HEK293 (cell line): ENCODE measurements at regions not wholly inside any gene's neighbourhood (a gene's known extent, or its start where the extent isn't known, plus 50 kb on each side); places are given as distances from the start of the nearest gene placed in this dataset.

Source experiments
- CTCF ChIA-PET: fragments of 350-600 bp; formaldehyde crosslinking; extraction: SDS; loops from one replicate; lab custom pipeline; 2021; ENCODE audit warnings: antibody characterized with exemption; lab: Yijun Ruan, JAX
- POLR2A ChIA-PET: fragments of 300-600 bp; formaldehyde crosslinking; extraction: SDS; loops from one replicate; lab custom pipeline; 2020; ENCODE audit warnings: antibody characterized with exemption, inconsistent platforms; lab: Yijun Ruan, JAX
- H3K27ac ChIP-seq: fragments of 200-500 bp; sonication (Bioruptor generic); 2 replicates; pipeline ENCODE4 v1.5.1; 2014; ENCODE audit warnings: low read depth, low read length, control low read depth, inconsistent platforms; ENCODE audit errors: extremely low read depth
- H3K36me3 ChIP-seq, 2 experiments: fragments of 200-500 bp in 1 of 2; sonication (Bioruptor generic) in 1 of 2; 1 replicate in 1 of 2; 2 replicates in 1 of 2; pipeline ENCODE4 v1.5.1; 2014 to 2017; ENCODE audit warnings: inconsistent platforms in 2 of 2, low read length in 2 of 2; ENCODE audit not compliant: control insufficient read depth in 2 of 2, insufficient read depth in 1 of 2
- H3K4me1 ChIP-seq: fragments of 200-500 bp; sonication (Bioruptor generic); 2 replicates; pipeline ENCODE4 v1.5.1; 2014; ENCODE audit warnings: mild to moderate bottlenecking, low read length, inconsistent platforms; ENCODE audit not compliant: control insufficient read depth, insufficient read depth
- H3K4me3 ChIP-seq: 2 replicates; pipeline ENCODE4 v1.5.1; 2011; ENCODE audit warnings: low read depth, mild to moderate bottlenecking, control low read depth, low read length, moderate library complexity
- H3K9me3 ChIP-seq: fragments of 200-500 bp; sonication (Bioruptor generic); 2 replicates; pipeline ENCODE4 v1.5.1; 2014; ENCODE audit warnings: low read depth, low read length, inconsistent platforms; ENCODE audit not compliant: control insufficient read depth, insufficient read depth
- FEZF1 ChIP-seq: fragments of 450-650 bp; formaldehyde crosslinking; IDR thresholded peaks from 2 replicates; pipeline ENCODE4 v1.5.1; 2016; ENCODE audit warnings: missing biosample characterization, missing genetic modification characterization
- GLI4 ChIP-seq: fragments of 450-650 bp; formaldehyde crosslinking; IDR thresholded peaks from 2 replicates; pipeline ENCODE4 v1.5.1; 2016; ENCODE audit warnings: missing biosample characterization, missing genetic modification characterization
- OVOL3 ChIP-seq: fragments of 450-650 bp; formaldehyde crosslinking; IDR thresholded peaks from 2 replicates; pipeline ENCODE4 v1.5.1; 2016; ENCODE audit warnings: missing biosample characterization, missing genetic modification characterization
- WT1 ChIP-seq: fragments of 450-650 bp; formaldehyde crosslinking; IDR thresholded peaks from 2 replicates; pipeline ENCODE4 v1.5.1; 2016; ENCODE audit warnings: missing biosample characterization, missing genetic modification characterization
- ZNF223 ChIP-seq: fragments of 450-650 bp; formaldehyde crosslinking; IDR thresholded peaks from 2 replicates; pipeline ENCODE4 v1.5.1; 2016; ENCODE audit warnings: missing biosample characterization, missing genetic modification characterization
- ZNF311 ChIP-seq: fragments of 450-650 bp; formaldehyde crosslinking; IDR thresholded peaks from 2 replicates; pipeline ENCODE4 v1.5.1; 2017; ENCODE audit warnings: missing biosample characterization, missing genetic modification characterization, borderline replicate concordance
- ZNF354C ChIP-seq: fragments of 450-650 bp; formaldehyde crosslinking; IDR thresholded peaks from 2 replicates; pipeline ENCODE4 v1.5.1; 2016; ENCODE audit warnings: missing biosample characterization, missing genetic modification characterization, low read depth, borderline replicate concordance
- ZNF37A ChIP-seq: fragments of 450-650 bp; IDR thresholded peaks from 2 replicates; pipeline ENCODE4 v1.5.1; 2018; ENCODE audit warnings: missing biosample characterization, missing genetic modification characterization
- ZNF530 ChIP-seq: fragments of 450-650 bp; formaldehyde crosslinking; IDR thresholded peaks from 2 replicates; pipeline ENCODE4 v1.5.1; 2016; ENCODE audit warnings: low read depth, missing biosample characterization, missing genetic modification characterization
- ZNF623 ChIP-seq: fragments of 450-650 bp; formaldehyde crosslinking; IDR thresholded peaks from 2 replicates; pipeline ENCODE4 v1.5.1; 2016; ENCODE audit warnings: missing biosample characterization, missing genetic modification characterization
- ZNF707 ChIP-seq: fragments of 450-650 bp; formaldehyde crosslinking; IDR thresholded peaks from 2 replicates; pipeline ENCODE4 v1.5.1; 2016; ENCODE audit warnings: missing biosample characterization, missing genetic modification characterization
- ZNF777 ChIP-seq: fragments of 450-650 bp; formaldehyde crosslinking; IDR thresholded peaks from 2 replicates; pipeline ENCODE4 v1.5.1; 2017; ENCODE audit warnings: missing biosample characterization, missing genetic modification characterization, borderline replicate concordance
- ZNF791 ChIP-seq: fragments of 450-650 bp; formaldehyde crosslinking; IDR thresholded peaks from 2 replicates; pipeline ENCODE4 v1.5.1; 2016; ENCODE audit warnings: missing biosample characterization, missing genetic modification characterization
- TF ChIP-seq, protein P1 (sequence below): fragments of 450-650 bp; formaldehyde crosslinking; IDR thresholded peaks from 2 replicates; pipeline ENCODE4 v1.5.1; 2016; ENCODE audit warnings: missing biosample characterization, missing genetic modification characterization
- TF ChIP-seq, protein P2 (sequence below): fragments of 450-650 bp; formaldehyde crosslinking; IDR thresholded peaks from 2 replicates; pipeline ENCODE4 v1.5.1; 2016; ENCODE audit warnings: missing biosample characterization, missing genetic modification characterization
- TF ChIP-seq, protein P3 (sequence below): fragments of 450-650 bp; formaldehyde crosslinking; IDR thresholded peaks from 2 replicates; pipeline ENCODE4 v1.5.1; 2017; ENCODE audit warnings: missing biosample characterization, missing genetic modification characterization
- TF ChIP-seq, protein P4 (sequence below): fragments of 450-650 bp; formaldehyde crosslinking; conservative IDR thresholded peaks from 2 replicates; pipeline ENCODE4 v1.5.1; 2016; ENCODE audit warnings: low read depth, missing biosample characterization, missing genetic modification characterization
- TF ChIP-seq, protein P5 (sequence below): fragments of 450-650 bp; formaldehyde crosslinking; IDR thresholded peaks from 2 replicates; pipeline ENCODE4 v1.5.1; 2016; ENCODE audit warnings: missing biosample characterization, missing genetic modification characterization
- TF ChIP-seq, protein P6 (sequence below): fragments of 450-650 bp; formaldehyde crosslinking; IDR thresholded peaks from 2 replicates; pipeline ENCODE4 v1.5.1; 2016; ENCODE audit warnings: missing biosample characterization, missing genetic modification characterization

DNA sequence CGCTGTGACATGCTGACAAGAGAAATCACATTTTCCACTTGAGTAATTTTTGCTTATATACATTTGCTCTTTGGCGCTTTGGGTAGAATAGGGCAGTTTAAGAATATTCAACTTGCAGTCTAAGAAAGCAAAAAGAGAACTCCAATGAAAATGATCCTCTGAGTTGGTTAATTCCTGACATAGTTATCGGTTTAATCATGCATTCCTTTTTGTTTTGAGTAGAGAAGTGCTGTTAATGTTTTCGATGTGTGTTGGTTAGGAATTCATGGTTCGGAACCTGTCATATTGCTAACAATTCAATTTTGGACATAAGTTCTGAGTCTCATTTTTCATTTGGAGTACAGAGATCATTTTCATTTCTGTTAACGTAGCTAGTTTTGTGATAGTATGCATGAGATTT is 700.6 kb upstream of the PITX2 start:
- POLR2A ChIA-PET, result no interaction called here
- CTCF ChIA-PET, result interaction anchor here (0.6 to 0.7 kb wide), 3 partner anchors 41 to 1325 kb away, joined by 3 to 5 read pairs (median 3); no protein-coding TSS in a partner anchor
- TF ChIP-seq, protein P1, sequence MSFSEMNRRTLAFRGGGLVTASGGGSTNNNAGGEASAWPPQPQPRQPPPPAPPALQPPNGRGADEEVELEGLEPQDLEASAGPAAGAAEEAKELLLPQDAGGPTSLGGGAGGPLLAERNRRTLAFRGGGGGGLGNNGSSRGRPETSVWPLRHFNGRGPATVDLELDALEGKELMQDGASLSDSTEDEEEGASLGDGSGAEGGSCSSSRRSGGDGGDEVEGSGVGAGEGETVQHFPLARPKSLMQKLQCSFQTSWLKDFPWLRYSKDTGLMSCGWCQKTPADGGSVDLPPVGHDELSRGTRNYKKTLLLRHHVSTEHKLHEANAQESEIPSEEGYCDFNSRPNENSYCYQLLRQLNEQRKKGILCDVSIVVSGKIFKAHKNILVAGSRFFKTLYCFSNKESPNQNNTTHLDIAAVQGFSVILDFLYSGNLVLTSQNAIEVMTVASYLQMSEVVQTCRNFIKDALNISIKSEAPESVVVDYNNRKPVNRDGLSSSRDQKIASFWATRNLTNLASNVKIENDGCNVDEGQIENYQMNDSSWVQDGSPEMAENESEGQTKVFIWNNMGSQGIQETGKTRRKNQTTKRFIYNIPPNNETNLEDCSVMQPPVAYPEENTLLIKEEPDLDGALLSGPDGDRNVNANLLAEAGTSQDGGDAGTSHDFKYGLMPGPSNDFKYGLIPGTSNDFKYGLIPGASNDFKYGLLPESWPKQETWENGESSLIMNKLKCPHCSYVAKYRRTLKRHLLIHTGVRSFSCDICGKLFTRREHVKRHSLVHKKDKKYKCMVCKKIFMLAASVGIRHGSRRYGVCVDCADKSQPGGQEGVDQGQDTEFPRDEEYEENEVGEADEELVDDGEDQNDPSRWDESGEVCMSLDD (tag by site-specific recombination), result no peak
- TF ChIP-seq, protein P2, sequence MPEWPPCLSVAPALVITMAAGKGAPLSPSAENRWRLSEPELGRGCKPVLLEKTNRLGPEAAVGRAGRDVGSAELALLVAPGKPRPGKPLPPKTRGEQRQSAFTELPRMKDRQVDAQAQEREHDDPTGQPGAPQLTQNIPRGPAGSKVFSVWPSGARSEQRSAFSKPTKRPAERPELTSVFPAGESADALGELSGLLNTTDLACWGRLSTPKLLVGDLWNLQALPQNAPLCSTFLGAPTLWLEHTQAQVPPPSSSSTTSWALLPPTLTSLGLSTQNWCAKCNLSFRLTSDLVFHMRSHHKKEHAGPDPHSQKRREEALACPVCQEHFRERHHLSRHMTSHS (tag by site-specific recombination), result no peak
- no peak for TF ChIP-seq GLI4 (tag by site-specific recombination)
- TF ChIP-seq FEZF1 (tag by site-specific recombination), result no peak
- no peak for TF ChIP-seq ZNF354C (tag by site-specific recombination)
- Histone ChIP-seq H3K27ac (no peak overlapping the region), H3K4me3 (no peak overlapping the region), H3K36me3 (no peaks in the 10 kb centered on the region), H3K4me1 (no peaks in the 10 kb centered on the region), H3K9me3 (no peaks in the 10 kb centered on the region)

DNA sequence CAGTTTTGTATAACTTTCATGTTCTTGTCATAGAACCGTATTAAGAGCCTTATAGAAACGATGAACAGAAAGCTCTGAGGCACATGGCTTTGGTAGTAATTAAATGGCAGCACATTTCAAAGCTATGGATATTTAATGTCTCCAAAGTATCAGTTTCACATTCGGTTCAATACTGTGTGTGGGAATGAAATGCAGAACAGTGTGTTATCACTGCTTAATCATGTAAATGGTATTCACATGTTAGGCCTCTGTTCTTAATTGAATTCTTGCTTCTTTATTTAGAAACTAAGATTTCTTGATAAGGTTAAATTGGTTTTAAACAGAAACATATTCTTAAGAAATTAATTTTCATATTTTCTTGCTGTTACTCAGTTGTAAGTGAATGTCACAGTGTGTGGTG is 701.0 kb upstream of the PITX2 start:
- ChIA-PET POLR2A (no interaction called here), CTCF (interaction anchor here (0.5 to 0.7 kb wide), 4 partner anchors 42 to 1325 kb away, joined by 3 to 5 read pairs (median 3); no protein-coding TSS in a partner anchor)
- no peaks in the 10 kb centered on the region for H3K9me3 ChIP-seq
- TF ChIP-seq ZNF707 (tag by site-specific recombination) (no peak), ZNF791 (no peak), ZNF777 (tag by site-specific recombination) (no peak), WT1 (no peak), ZNF37A (tag by site-specific recombination) (no peak)
- TF ChIP-seq, protein P3, sequence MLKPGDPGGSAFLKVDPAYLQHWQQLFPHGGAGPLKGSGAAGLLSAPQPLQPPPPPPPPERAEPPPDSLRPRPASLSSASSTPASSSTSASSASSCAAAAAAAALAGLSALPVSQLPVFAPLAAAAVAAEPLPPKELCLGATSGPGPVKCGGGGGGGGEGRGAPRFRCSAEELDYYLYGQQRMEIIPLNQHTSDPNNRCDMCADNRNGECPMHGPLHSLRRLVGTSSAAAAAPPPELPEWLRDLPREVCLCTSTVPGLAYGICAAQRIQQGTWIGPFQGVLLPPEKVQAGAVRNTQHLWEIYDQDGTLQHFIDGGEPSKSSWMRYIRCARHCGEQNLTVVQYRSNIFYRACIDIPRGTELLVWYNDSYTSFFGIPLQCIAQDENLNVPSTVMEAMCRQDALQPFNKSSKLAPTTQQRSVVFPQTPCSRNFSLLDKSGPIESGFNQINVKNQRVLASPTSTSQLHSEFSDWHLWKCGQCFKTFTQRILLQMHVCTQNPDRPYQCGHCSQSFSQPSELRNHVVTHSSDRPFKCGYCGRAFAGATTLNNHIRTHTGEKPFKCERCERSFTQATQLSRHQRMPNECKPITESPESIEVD (tag by site-specific recombination), result no peak
- H3K4me3 ChIP-seq, result no peak overlapping the region
- no peaks in the 10 kb centered on the region for H3K36me3 ChIP-seq
- H3K4me1 ChIP-seq, result no peaks in the 10 kb centered on the region
- no peak overlapping the region for H3K27ac ChIP-seq

DNA sequence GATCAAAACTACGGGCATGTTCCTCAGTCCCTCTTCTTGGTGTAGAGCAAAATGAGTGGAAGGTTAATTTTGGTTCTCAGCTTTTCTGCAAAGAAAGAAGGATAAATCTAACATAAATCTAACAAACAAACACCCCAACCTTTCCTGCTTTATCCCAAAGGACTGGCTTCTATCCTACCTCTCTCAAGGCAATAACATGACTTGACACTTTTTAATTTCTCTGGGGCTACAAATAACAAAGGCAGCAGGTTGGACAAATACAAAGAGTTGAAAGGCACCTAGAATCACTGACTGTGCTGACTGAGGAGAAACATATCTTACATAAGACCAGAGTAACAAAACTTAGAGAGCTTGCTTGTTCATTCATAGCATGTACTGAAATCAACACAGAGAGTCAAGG is 703.6 kb upstream of the PITX2 start:
- Histone ChIP-seq H3K36me3 (no peaks in the 10 kb centered on the region), H3K4me1 (no peaks in the 10 kb centered on the region), H3K27ac (no peak overlapping the region), H3K4me3 (no peak overlapping the region), H3K9me3 (no peaks in the 10 kb centered on the region)
- ChIA-PET POLR2A (no interaction called here), CTCF (no interaction called here)
- TF ChIP-seq, protein P4, sequence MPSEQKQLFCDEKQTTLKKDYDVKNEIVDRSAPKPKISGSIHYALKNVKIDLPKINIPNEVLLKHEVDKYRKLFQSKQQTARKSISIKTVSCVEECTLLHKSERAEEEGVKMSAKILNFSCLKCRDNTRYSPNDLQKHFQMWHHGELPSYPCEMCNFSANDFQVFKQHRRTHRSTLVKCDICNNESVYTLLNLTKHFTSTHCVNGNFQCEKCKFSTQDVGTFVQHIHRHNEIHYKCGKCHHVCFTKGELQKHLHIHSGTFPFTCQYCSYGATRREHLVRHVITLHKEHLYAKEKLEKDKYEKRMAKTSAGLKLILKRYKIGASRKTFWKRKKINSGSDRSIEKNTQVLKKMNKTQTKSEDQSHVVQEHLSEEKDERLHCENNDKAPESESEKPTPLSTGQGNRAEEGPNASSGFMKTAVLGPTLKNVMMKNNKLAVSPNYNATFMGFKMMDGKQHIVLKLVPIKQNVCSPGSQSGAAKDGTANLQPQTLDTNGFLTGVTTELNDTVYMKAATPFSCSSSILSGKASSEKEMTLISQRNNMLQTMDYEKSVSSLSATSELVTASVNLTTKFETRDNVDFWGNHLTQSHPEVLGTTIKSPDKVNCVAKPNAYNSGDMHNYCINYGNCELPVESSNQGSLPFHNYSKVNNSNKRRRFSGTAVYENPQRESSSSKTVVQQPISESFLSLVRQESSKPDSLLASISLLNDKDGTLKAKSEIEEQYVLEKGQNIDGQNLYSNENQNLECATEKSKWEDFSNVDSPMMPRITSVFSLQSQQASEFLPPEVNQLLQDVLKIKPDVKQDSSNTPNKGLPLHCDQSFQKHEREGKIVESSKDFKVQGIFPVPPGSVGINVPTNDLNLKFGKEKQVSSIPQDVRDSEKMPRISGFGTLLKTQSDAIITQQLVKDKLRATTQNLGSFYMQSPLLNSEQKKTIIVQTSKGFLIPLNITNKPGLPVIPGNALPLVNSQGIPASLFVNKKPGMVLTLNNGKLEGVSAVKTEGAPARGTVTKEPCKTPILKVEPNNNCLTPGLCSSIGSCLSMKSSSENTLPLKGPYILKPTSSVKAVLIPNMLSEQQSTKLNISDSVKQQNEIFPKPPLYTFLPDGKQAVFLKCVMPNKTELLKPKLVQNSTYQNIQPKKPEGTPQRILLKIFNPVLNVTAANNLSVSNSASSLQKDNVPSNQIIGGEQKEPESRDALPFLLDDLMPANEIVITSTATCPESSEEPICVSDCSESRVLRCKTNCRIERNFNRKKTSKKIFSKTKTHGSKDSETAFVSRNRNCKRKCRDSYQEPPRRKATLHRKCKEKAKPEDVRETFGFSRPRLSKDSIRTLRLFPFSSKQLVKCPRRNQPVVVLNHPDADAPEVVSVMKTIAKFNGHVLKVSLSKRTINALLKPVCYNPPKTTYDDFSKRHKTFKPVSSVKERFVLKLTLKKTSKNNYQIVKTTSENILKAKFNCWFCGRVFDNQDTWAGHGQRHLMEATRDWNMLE (tag by site-specific recombination), result no peak
- TF ChIP-seq, protein P5, sequence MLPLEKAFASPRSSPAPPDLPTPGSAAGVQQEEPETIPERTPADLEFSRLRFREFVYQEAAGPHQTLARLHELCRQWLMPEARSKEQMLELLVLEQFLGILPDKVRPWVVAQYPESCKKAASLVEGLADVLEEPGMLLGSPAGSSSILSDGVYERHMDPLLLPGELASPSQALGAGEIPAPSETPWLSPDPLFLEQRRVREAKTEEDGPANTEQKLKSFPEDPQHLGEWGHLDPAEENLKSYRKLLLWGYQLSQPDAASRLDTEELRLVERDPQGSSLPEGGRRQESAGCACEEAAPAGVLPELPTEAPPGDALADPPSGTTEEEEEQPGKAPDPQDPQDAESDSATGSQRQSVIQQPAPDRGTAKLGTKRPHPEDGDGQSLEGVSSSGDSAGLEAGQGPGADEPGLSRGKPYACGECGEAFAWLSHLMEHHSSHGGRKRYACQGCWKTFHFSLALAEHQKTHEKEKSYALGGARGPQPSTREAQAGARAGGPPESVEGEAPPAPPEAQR (tag by site-specific recombination), result no peak
- TF ChIP-seq ZNF311 (tag by site-specific recombination) (no peak), OVOL3 (tag by site-specific recombination) (no peak), ZNF223 (no peak), ZNF623 (no peak), ZNF530 (no peak)
- TF ChIP-seq, protein P6, sequence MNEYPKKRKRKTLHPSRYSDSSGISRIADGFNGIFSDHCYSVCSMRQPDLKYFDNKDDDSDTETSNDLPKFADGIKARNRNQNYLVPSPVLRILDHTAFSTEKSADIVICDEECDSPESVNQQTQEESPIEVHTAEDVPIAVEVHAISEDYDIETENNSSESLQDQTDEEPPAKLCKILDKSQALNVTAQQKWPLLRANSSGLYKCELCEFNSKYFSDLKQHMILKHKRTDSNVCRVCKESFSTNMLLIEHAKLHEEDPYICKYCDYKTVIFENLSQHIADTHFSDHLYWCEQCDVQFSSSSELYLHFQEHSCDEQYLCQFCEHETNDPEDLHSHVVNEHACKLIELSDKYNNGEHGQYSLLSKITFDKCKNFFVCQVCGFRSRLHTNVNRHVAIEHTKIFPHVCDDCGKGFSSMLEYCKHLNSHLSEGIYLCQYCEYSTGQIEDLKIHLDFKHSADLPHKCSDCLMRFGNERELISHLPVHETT (tag by site-specific recombination), result no peak
